ENCODE measurements at regions not wholly inside any gene's neighbourhood (a gene's known extent, or its start where the extent isn't known, plus 50 kb on each side); places are given as distances from the start of the nearest gene placed in this dataset.

- TF ChIP-seq CTCF (IDR thresholded peaks at IDR 0.05) (no peak), POLR2A (IDR thresholded peaks at IDR 0.05) (no peak)
Measured at GRCh38 chr1:184811439-184812111, 56.9 kb upstream of the EDEM3 start.
